ENCODE measurements at regions not wholly inside any gene's neighbourhood (a gene's known extent, or its start where the extent isn't known, plus 50 kb on each side); places are given as distances from the start of the nearest gene placed in this dataset.

DNA sequence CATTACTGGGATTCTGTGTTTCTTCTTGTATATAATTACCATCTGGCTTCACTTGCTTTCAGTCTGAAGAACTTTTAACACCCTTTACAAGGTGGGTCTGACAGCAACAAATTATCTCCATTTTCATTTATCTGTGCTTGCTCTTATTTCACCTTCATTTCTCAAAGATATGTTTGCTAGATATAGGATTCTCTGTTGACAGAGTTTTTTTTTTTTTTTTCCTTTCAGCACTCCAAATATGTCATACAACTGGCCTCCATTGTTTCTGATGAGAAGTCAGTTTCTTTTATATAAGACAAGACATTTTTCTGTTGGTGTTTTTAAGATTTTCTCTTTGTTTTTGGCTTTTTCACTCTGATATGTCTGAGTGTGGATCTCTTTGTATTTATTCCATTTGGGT lies 59.3 kb upstream of the TACR1 start:
- no peaks in the 10 kb centered on the region for H3K4me1 Mint-ChIP-seq
- no peak overlapping the region for H2AFZ ChIP-seq
- no peak overlapping the region for H3K4me3 ChIP-seq
- TF ChIP-seq, protein P1, sequence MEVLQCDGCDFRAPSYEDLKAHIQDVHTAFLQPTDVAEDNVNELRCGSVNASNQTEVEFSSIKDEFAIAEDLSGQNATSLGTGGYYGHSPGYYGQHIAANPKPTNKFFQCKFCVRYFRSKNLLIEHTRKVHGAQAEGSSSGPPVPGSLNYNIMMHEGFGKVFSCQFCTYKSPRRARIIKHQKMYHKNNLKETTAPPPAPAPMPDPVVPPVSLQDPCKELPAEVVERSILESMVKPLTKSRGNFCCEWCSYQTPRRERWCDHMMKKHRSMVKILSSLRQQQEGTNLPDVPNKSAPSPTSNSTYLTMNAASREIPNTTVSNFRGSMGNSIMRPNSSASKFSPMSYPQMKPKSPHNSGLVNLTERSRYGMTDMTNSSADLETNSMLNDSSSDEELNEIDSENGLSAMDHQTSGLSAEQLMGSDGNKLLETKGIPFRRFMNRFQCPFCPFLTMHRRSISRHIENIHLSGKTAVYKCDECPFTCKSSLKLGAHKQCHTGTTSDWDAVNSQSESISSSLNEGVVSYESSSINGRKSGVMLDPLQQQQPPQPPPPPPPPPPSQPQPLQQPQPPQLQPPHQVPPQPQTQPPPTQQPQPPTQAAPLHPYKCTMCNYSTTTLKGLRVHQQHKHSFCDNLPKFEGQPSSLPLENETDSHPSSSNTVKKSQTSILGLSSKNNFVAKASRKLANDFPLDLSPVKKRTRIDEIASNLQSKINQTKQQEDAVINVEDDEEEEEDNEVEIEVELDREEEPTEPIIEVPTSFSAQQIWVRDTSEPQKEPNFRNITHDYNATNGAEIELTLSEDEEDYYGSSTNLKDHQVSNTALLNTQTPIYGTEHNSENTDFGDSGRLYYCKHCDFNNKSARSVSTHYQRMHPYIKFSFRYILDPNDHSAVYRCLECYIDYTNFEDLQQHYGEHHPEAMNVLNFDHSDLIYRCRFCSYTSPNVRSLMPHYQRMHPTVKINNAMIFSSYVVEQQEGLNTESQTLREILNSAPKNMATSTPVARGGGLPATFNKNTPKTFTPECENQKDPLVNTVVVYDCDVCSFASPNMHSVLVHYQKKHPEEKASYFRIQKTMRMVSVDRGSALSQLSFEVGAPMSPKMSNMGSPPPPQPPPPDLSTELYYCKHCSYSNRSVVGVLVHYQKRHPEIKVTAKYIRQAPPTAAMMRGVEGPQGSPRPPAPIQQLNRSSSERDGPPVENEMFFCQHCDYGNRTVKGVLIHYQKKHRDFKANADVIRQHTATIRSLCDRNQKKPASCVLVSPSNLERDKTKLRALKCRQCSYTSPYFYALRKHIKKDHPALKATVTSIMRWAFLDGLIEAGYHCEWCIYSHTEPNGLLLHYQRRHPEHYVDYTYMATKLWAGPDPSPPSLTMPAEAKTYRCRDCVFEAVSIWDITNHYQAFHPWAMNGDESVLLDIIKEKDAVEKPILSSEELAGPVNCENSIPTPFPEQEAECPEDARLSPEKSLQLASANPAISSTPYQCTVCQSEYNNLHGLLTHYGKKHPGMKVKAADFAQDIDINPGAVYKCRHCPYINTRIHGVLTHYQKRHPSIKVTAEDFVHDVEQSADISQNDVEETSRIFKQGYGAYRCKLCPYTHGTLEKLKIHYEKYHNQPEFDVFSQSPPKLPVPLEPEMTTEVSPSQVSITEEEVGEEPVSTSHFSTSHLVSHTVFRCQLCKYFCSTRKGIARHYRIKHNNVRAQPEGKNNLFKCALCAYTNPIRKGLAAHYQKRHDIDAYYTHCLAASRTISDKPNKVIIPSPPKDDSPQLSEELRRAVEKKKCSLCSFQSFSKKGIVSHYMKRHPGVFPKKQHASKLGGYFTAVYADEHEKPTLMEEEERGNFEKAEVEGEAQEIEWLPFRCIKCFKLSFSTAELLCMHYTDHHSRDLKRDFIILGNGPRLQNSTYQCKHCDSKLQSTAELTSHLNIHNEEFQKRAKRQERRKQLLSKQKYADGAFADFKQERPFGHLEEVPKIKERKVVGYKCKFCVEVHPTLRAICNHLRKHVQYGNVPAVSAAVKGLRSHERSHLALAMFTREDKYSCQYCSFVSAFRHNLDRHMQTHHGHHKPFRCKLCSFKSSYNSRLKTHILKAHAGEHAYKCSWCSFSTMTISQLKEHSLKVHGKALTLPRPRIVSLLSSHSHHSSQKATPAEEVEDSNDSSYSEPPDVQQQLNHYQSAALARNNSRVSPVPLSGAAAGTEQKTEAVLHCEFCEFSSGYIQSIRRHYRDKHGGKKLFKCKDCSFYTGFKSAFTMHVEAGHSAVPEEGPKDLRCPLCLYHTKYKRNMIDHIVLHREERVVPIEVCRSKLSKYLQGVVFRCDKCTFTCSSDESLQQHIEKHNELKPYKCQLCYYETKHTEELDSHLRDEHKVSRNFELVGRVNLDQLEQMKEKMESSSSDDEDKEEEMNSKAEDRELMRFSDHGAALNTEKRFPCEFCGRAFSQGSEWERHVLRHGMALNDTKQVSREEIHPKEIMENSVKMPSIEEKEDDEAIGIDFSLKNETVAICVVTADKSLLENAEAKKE (CRISPR knock-in tag; IDR thresholded peaks at IDR 0.05): no peak
- TF ChIP-seq, protein P2, sequence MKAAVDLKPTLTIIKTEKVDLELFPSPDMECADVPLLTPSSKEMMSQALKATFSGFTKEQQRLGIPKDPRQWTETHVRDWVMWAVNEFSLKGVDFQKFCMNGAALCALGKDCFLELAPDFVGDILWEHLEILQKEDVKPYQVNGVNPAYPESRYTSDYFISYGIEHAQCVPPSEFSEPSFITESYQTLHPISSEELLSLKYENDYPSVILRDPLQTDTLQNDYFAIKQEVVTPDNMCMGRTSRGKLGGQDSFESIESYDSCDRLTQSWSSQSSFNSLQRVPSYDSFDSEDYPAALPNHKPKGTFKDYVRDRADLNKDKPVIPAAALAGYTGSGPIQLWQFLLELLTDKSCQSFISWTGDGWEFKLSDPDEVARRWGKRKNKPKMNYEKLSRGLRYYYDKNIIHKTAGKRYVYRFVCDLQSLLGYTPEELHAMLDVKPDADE (IDR thresholded peaks at IDR 0.05): no peak
- TF ChIP-seq EZH2 (IDR thresholded peaks at IDR 0.05; ENCODE audit: low read depth, unreplicated experiment) (no peak), ZNF114 (CRISPR knock-in tag; IDR thresholded peaks at IDR 0.05) (no peak), NANOG (IDR thresholded peaks at IDR 0.05; ENCODE audit: borderline replicate concordance) (no peak), CREB1 (CRISPR knock-in tag; IDR thresholded peaks at IDR 0.05; ENCODE audit: low read depth) (no peak)
- H3K36me3 Mint-ChIP-seq (ENCODE audit: low read depth): peaks cover 12% of the 10 kb centered on the region; the same call in 2 of the 3 replicates
- H3K27ac ChIP-seq (ENCODE audit: low read depth): no peak overlapping the region
- no peaks in the 10 kb centered on the region for H3K27me3 ChIP-seq (ENCODE audit: insufficient read depth)
- no peaks in the 10 kb centered on the region for H3K4me1 ChIP-seq (ENCODE audit: insufficient read depth)
- H3K27me3 Mint-ChIP-seq (ENCODE audit: insufficient read depth, low read depth, poor library complexity): peaks cover 5% of the 10 kb centered on the region
- no peak for DNase-seq (ENCODE audit: low spot score)
- H3K36me3 ChIP-seq (ENCODE audit: insufficient read depth): peaks cover 11% of the 10 kb centered on the region; the same call in 1 of the 2 replicates
- H4K20me1 ChIP-seq (replicated peaks; ENCODE audit: insufficient read depth): no peaks in the 10 kb centered on the region
- no peak for ATAC-seq
- no peak overlapping the region for H3K4me3 Mint-ChIP-seq
- H3K4me2 ChIP-seq: no peak overlapping the region
- H3K9me2 ChIP-seq (ENCODE audit: insufficient read depth): 0 out of 2 replicates have a peak, but pooled peaks cover 3% of the 10 kb centered on the region
- H3F3A ChIP-seq (replicated peaks; ENCODE audit: low read depth): no peaks in the 10 kb centered on the region
- H3K9me3 Mint-ChIP-seq: peaks cover 21% of the 10 kb centered on the region; the same call in 2 of the 3 replicates
- no peak overlapping the region for H3K27ac Mint-ChIP-seq
- H3K79me2 ChIP-seq (replicated peaks; ENCODE audit: insufficient read depth): no peaks in the 10 kb centered on the region

Measured in GM23338 (cell line).